ENCODE measurements at regions not wholly inside any gene's neighbourhood (a gene's known extent, or its start where the extent isn't known, plus 50 kb on each side); places are given as distances from the start of the nearest gene placed in this dataset.
"Not testable (repeated sequence)": the region's sequence is repeated elsewhere in the genome, so short reads cannot be mapped to it uniquely, and the experiment has no call there.

DNA sequence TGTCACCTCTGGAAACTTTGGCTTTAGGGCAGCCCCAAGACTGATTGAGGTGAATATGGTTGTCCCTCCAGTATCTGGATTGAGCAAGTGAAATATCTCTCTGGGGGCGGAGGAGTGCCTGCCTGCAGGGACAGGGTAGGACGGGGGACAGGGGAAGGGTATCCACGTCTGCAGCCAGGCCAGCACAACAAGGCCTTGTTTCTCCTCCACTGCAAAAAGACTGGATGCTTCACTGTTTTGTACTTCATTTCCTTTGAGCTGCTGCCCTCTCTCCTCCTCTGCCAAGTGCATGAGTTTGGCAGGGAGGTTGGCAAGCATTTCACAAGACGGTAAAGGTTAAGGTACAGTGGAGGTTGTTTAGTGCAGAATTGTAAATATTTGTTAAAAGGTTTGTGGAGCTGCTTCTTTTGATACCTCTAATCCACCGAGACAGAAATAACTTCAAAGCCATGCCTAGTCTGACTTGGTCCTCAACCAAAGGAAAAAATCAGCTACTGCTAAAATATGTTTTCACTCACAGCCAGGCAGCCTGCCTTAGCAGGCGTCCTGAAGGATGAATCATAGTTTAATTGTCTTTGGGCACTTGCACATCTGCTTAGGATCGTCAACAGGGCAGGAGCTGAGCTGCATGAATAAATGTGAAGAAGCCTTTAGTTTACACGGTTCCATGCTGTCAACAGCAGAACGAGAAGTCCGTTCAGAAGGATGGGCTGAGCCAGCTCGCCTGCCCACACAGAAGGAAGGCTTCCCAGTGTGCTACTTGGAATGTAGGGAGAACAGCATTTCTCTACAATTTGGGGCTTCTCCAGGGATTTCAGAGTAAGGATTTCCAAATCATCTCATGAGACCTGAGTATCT is 269.7 kb downstream of the TTC6 start:
- Histone ChIP-seq H3K27ac (no peak overlapping the region), H3K36me3 (no peaks in the 10 kb centered on the region), H3K4me3 (ENCODE audit: low read depth in 1 of 2, low read length in 1 of 2) (no peak overlapping the region), H3K4me1 (ENCODE audit: control insufficient read depth in 1 of 2, insufficient read depth in 1 of 2, low read depth in 1 of 2, low read length in 1 of 2) (no peaks in the 10 kb centered on the region), H3K9me3 (no peaks in the 10 kb centered on the region), H3K27me3 (no peaks in the 10 kb centered on the region)
- TF ChIP-seq, protein P1, sequence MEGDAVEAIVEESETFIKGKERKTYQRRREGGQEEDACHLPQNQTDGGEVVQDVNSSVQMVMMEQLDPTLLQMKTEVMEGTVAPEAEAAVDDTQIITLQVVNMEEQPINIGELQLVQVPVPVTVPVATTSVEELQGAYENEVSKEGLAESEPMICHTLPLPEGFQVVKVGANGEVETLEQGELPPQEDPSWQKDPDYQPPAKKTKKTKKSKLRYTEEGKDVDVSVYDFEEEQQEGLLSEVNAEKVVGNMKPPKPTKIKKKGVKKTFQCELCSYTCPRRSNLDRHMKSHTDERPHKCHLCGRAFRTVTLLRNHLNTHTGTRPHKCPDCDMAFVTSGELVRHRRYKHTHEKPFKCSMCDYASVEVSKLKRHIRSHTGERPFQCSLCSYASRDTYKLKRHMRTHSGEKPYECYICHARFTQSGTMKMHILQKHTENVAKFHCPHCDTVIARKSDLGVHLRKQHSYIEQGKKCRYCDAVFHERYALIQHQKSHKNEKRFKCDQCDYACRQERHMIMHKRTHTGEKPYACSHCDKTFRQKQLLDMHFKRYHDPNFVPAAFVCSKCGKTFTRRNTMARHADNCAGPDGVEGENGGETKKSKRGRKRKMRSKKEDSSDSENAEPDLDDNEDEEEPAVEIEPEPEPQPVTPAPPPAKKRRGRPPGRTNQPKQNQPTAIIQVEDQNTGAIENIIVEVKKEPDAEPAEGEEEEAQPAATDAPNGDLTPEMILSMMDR (IDR thresholded peaks at IDR 0.05), result no peak

DNA sequence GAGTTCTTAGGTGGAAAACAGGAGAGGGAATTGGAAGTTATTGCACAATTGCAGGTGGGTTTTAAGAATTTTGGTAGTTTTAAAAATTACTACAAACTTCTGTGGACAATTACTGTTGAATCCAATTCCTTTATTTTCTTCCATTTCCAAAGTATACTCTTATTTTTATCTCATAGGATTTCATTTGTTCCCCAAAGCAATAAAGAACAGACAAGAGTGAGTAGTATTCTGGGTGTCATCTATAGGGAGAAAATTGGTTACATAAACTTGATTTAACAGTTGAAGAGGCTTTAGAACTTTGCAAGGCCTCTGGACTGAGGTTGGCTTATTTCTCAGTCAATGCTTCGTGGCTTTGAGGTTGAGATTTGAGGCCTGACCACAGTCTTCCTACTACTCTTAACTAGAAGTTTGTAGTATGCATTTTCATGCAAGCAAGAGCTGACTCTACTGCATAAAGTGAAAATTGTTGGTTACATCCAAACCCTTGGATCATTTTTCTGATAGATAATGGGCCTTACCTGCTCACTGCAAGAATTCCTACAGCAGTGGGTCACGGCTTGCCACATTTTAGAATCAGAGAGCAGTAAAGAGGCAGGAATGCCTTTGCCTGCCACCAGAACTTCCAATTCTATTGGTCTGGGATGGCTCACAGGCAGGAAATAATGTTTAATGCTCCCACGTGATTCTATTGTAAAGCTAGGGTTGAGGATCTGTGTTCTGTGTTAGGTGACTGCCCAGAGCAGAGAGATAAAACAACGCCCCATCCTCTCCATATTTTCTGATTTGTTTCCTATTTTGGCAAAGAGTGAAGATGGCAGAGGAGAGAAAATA is 270.5 kb downstream of the TTC6 start:
- Histone ChIP-seq H3K27ac (no peak overlapping the region), H3K4me1 (ENCODE audit: control insufficient read depth in 1 of 2, insufficient read depth in 1 of 2, low read depth in 1 of 2, low read length in 1 of 2) (no peaks in the 10 kb centered on the region), H3K36me3 (no peaks in the 10 kb centered on the region), H3K27me3 (no peaks in the 10 kb centered on the region), H3K4me3 (ENCODE audit: low read depth in 1 of 2, low read length in 1 of 2) (no peak overlapping the region), H3K9me3 (no peaks in the 10 kb centered on the region)
- TF ChIP-seq, protein P1 (IDR thresholded peaks at IDR 0.05), result no peak

DNA sequence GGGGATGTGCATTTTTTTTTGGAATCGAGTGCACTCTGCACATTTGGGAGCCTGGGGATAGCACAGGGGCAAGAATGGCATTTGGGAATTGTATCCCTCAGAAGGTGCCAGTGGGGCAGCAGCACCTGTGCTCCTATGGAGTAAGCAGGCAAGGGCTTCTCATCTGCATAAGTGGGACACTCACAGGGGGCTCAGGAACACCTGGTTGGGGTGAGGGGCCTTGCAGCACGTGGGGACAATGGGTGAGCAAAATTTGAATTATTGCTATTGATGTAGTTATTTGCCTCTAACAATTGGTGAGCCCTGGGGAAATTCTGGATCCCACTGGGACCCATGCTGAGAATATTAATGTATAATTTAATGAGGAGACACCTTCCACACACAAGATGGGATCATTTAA is 274.2 kb downstream of the TTC6 start:
- no peaks in the 10 kb centered on the region for H3K27me3 ChIP-seq
- no peak overlapping the region for H3K4me3 ChIP-seq (ENCODE audit: low read depth in 1 of 2, low read length in 1 of 2)
- H3K4me1 ChIP-seq (ENCODE audit: control insufficient read depth in 1 of 2, insufficient read depth in 1 of 2, low read depth in 1 of 2, low read length in 1 of 2), result peaks cover 0 to 1% of the 10 kb centered on the region in 2 experiments
- H3K36me3 ChIP-seq, result no peaks in the 10 kb centered on the region
- no peak overlapping the region for H3K27ac ChIP-seq
- TF ChIP-seq, protein P1 (IDR thresholded peaks at IDR 0.05), result no peak
- no peaks in the 10 kb centered on the region for H3K9me3 ChIP-seq

DNA sequence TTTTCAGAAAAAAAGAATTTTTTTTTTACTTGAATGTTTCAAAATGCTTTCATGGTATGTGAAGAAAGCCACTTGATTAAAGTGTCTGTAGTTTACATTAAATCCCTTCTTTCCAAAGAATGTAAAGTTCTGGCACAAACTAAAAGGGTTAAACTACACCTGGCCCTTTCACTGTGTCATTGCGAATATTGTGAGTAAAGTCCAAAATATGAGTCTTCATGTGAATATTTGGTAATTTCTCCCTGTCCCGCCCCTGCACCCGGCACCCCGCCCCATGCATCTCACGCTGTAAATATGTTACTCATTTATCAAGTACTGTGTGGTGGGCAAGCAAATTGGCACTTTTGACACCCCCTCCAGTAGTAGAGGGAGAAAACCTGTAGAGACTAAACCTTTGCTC is 274.7 kb downstream of the TTC6 start:
- Histone ChIP-seq H3K27ac (no peak overlapping the region), H3K4me3 (ENCODE audit: low read depth in 1 of 2, low read length in 1 of 2) (no peak overlapping the region), H3K27me3 (no peaks in the 10 kb centered on the region), H3K9me3 (no peaks in the 10 kb centered on the region), H3K4me1 (ENCODE audit: control insufficient read depth in 1 of 2, insufficient read depth in 1 of 2, low read depth in 1 of 2, low read length in 1 of 2) (peaks cover 0 to 3% of the 10 kb centered on the region in 2 experiments), H3K36me3 (no peaks in the 10 kb centered on the region)
- TF ChIP-seq, protein P1 (IDR thresholded peaks at IDR 0.05), result no peak

DNA sequence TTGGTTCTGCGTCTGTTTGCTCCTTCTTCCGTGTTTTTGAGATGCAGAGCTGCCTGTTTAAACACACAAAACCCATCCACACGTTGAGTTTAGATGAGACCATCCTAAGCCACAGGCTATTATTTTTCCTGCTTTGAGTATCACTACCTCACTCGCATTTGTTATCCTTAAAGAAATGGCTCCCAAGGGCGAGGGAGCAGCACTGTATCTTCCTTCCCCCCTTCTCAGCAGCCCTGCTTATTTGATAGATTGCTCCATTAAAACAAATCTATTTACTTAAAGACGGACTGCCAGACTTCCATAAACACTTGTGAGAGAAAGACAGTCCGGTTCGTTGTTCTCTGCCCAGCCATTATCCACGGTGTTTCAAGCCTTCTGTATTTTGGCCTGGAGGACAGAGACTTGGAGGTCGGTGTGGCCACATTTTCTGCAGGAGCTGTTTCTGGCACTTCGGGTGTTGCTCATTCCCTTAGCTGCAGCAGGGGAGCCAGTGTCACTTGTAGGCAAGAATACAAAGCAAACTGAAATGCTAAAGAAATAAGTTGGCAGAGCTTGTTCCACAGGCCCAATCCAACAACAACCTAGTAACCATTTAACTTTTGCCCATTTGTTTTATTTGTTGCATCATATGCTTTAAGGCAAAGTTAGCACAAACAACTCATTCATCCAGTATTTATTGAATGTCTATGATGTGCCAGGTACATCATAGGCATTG is 275.4 kb downstream of the TTC6 start:
- no peaks in the 10 kb centered on the region for H3K9me3 ChIP-seq
- H3K27ac ChIP-seq, result no peak overlapping the region
- no peak overlapping the region for H3K4me3 ChIP-seq (ENCODE audit: low read depth in 1 of 2, low read length in 1 of 2)
- H3K36me3 ChIP-seq, result no peaks in the 10 kb centered on the region
- H3K4me1 ChIP-seq (ENCODE audit: control insufficient read depth in 1 of 2, insufficient read depth in 1 of 2, low read depth in 1 of 2, low read length in 1 of 2), result peaks cover 0 to 3% of the 10 kb centered on the region in 2 experiments
- H3K27me3 ChIP-seq, result no peaks in the 10 kb centered on the region
- TF ChIP-seq, protein P1 (IDR thresholded peaks at IDR 0.05), result no peak

DNA sequence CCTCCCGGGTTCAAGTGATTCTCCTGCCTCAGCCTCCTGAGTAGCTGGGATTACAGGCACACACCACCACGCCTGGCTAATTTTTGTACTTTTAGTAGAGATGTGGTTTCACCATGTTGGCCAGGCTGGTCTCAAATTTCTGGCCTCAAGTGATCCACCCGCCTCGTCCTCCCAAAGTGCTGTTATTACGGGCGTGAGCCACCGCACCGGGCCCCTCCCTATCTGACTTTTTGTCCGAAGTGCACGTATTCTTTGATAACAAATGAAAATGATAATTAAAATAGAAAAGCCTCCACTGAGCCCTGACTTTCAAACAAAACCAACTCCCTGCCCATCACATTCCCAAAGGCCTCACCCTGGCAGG is 278.6 kb downstream of the TTC6 start:
- not testable (repeated sequence) for H3K4me1 ChIP-seq (ENCODE audit: control insufficient read depth in 1 of 2, insufficient read depth in 1 of 2, low read depth in 1 of 2, low read length in 1 of 2)

More for the DNA sequence above, 278.6 kb downstream of the TTC6 start:
- not testable (repeated sequence) for H3K27me3 ChIP-seq; H3K4me3 ChIP-seq (ENCODE audit: low read depth in 1 of 2, low read length in 1 of 2); H3K9me3 ChIP-seq; H3K27ac ChIP-seq; H3K36me3 ChIP-seq
